ENCODE measurements at regions not wholly inside any gene's neighbourhood (a gene's known extent, or its start where the extent isn't known, plus 50 kb on each side); places are given as distances from the start of the nearest gene placed in this dataset.
"Not testable (repeated sequence)": the region's sequence is repeated elsewhere in the genome, so short reads cannot be mapped to it uniquely, and the experiment has no call there.

DNA sequence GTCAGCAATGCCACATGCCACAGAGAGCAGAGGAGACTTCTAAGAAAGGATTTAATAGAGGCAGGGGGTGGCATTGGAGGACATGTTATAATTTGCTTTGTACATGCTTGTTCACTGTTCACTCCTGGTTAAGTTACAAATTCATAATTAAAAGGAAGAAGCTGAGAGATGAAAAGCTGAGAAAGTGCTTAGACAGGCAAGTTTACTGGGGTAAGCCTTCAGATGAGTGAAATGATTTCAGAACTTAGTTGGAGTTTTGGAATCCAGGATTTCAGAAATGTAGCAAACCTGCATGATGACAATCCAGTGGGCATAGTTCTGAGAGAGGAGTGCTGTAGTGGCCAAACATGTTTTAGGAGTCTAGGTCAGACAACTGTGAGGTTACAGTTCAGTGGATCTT is 67.3 kb upstream of the FBXO33 start:
- no peak for DNase-seq

DNA sequence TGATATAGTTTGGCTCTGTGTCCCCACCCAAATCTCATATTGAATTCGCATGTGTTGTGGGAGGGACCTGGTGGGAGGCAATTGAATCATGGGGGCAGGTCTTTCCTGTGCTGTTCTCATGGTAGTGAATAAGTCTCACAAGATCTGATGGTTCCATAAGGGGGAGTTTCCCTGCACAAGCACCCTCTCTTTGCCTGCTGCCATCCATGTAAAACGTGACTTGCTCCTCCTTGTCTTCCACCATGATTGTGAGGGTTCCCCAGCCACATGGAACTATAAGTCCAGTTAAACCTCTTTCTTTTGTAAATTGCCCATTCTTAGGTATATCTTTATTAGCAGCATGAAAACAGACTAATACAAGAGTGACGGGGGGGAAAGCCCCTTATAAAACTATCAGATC is 65.4 kb upstream of the FBXO33 start:
- DNase-seq, result not testable (repeated sequence)

GRCh38 chr14:39492267-39492666 is 60.0 kb upstream of the FBXO33 start:
- no peak for DNase-seq

DNA sequence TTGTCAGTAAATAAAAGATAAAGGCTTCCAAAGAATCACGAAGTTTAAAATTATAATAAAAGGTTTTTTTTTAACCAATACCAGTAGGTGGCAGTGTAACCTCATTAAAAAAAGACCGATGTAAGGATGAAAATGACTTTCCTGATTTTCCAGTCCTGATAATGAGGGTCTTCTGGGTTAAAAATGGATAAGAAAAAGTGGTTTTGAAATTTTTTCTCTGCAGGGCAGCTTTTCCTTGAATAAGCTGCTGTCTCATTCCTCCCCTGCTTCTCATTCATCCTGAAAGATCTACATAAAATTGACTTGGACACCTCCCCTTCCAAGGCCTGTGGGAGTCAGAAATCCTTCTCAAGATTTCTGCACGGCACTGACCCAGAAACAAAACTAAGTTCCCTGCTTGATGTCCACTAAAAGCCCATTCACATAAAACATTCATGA is 58.9 kb upstream of the FBXO33 start:
- DNase-seq, result peak in 2 of 6 experiments; percentile 29 to 44

DNA sequence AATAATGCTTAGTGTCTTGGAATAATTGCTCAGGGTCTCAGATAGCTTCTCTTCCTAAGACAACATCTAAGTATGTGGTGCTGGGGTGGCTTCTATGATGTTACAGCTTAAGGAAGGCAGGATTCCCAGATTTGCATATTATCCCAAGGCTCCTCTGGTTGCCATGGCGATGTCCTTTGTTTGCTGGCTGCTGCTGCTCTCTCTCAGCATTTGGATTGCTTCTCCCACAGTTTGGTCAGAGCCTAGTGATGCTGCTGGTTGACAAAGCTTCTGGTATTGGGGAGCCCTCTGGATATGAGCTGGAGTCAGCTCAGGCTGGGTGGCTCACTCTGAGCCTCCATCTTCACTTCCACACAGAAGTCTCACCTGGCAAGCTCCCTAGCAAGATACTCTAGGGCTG is 56.4 kb upstream of the FBXO33 start:
- no peak for DNase-seq

DNA sequence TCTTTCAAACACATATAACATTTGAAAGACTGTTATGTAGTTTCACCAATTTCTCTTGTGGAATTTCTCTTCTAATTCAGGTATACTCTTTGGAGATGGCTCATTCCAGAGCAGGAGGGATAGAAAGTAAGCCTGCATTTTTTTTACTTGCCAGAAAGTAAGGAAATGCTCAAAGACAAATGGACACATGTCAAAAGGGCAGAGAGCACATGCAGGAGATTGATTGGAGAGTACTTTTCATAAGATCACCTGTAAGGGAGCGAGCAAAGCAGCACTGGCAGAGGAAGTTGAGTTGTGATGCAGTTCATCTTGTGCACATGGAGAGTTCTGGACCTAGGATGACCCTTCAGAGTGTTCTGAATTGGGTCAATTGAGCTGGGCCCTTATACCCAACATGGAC is 51.4 kb upstream of the FBXO33 start:
- DNase-seq, result no peak
